Mucosa of descending colon (tissue), 3 donors: ENCODE measurements at regions not wholly inside any gene's neighbourhood (a gene's known extent, or its start where the extent isn't known, plus 50 kb on each side); places are given as distances from the start of the nearest gene placed in this dataset.
A peak's percentile ranks its signal among the peaks of the same experiment; 100 is the strongest.

Source experiments
- ATAC-seq: fragments of 200-7000 bp; cut with Tn5 transposase; one replicate; pipeline ENCODE4 v1.9.1; 2020; ENCODE audit warnings: mild to moderate bottlenecking, moderate library complexity
- DNase-seq, 3 donors: peaks; one replicate each; pipeline ENCODE4 v3.0.0-alpha.2; 2020
- H3K36me3 ChIP-seq: fragments of 200-600 bp; one replicate; pipeline ENCODE4 v1.8.0; 2021; ENCODE audit warnings: low read depth, mild to moderate bottlenecking
- H3K4me1 ChIP-seq: fragments of 200-600 bp; one replicate; pipeline ENCODE4 v1.8.0; 2021; ENCODE audit warnings: low read depth, mild to moderate bottlenecking
- H3K4me3 ChIP-seq: fragments of 200-600 bp; one replicate; pipeline ENCODE4 v1.8.0; 2021; ENCODE audit warnings: mild to moderate bottlenecking
- H3K9me3 ChIP-seq: fragments of 200-600 bp; one replicate; pipeline ENCODE4 v1.8.0; 2021; ENCODE audit warnings: mild to moderate bottlenecking
- CTCF ChIP-seq: fragments of 200-600 bp; IDR thresholded peaks from one replicate; pipeline ENCODE4 v1.8.0; 2022; ENCODE audit warnings: antibody characterized with exemption, mild to moderate bottlenecking
- intact Hi-C, 2 donors: fragments of 100-400 bp; cut with DNase I in 1 of 2; cut with micrococcal nuclease in 1 of 2; formaldehyde crosslinking; loops; one replicate each; pipeline versions ENCODE4 v1.11.0 to v1.11.1; 2022; cut with DNase I, micrococcal nuclease
- donor health status: DM: no; HTN: no; CAD: no; lungs with moderate emphysema.
- donor health status: DM: no; HTN: no; CAD: no.
- donor health status: DM: no; HTN: yes; CAD: no.

GRCh38 chr1:90417126-90417525 lies 300.0 kb downstream of the BARHL2 start:
- no peaks in the 10 kb centered on the region for H3K9me3 ChIP-seq
- intact Hi-C loops: no loop called here
- no peak for TF ChIP-seq CTCF
- DNase-seq: no peak
- H3K4me3 ChIP-seq: no peak overlapping the region
- no peak for ATAC-seq
- H3K4me1 ChIP-seq: no peaks in the 10 kb centered on the region
- H3K36me3 ChIP-seq: no peaks in the 10 kb centered on the region

GRCh38 chr1:90414201-90414600 lies 302.9 kb downstream of the BARHL2 start:
- intact Hi-C loops: no loop called here
- no peak for TF ChIP-seq CTCF
- no peaks in the 10 kb centered on the region for H3K4me1 ChIP-seq
- DNase-seq (no peak), ATAC-seq (no peak)
- H3K9me3 ChIP-seq: no peaks in the 10 kb centered on the region
- no peaks in the 10 kb centered on the region for H3K36me3 ChIP-seq
- no peak overlapping the region for H3K4me3 ChIP-seq

GRCh38 chr1:90413519-90413918 lies 303.6 kb downstream of the BARHL2 start:
- Histone ChIP-seq H3K9me3 (no peaks in the 10 kb centered on the region), H3K4me3 (no peak overlapping the region), H3K4me1 (no peaks in the 10 kb centered on the region), H3K36me3 (no peaks in the 10 kb centered on the region)
- no peak for TF ChIP-seq CTCF
- intact Hi-C loops: no loop called here
- ATAC-seq (no peak), DNase-seq (no peak)

GRCh38 chr1:90412563-90412962 lies 304.5 kb downstream of the BARHL2 start:
- Histone ChIP-seq H3K4me1 (no peaks in the 10 kb centered on the region), H3K4me3 (no peak overlapping the region), H3K9me3 (no peaks in the 10 kb centered on the region), H3K36me3 (no peaks in the 10 kb centered on the region)
- intact Hi-C loops: no loop called here
- no peak for ATAC-seq
- DNase-seq: no peak
- no peak for TF ChIP-seq CTCF

- H3K36me3 ChIP-seq: no peaks in the 10 kb centered on the region
- ATAC-seq: peak; percentile 91
- H3K9me3 ChIP-seq: no peaks in the 10 kb centered on the region
- TF ChIP-seq CTCF: no peak
- no peaks in the 10 kb centered on the region for H3K4me1 ChIP-seq
- H3K4me3 ChIP-seq: no peak overlapping the region
- DNase-seq: no peak
- intact Hi-C loops: no loop called here
These were observed 305.9 kb downstream of the BARHL2 start for GRCh38 chr1:90411185-90411584.

- ATAC-seq (no peak), DNase-seq (no peak)
- Histone ChIP-seq H3K36me3 (no peaks in the 10 kb centered on the region), H3K4me1 (no peaks in the 10 kb centered on the region), H3K9me3 (no peaks in the 10 kb centered on the region), H3K4me3 (no peak overlapping the region)
- intact Hi-C loops: no loop called here
- no peak for TF ChIP-seq CTCF
These were observed 309.4 kb downstream of the BARHL2 start for GRCh38 chr1:90407737-90408136.
